CD4-positive, CD25-positive, alpha-beta regulatory T cell (primary cell): ENCODE measurements at regions not wholly inside any gene's neighbourhood (a gene's known extent, or its start where the extent isn't known, plus 50 kb on each side); places are given as distances from the start of the nearest gene placed in this dataset.

Experiments used
- ATAC-seq, 2 donors: fragments of 150-1000 bp; cut with Tn5 transposase; one replicate each; pipeline ENCODE4 v1.10.0; 2021; ENCODE audit warnings: low read depth in 2 of 2, moderate number of reproducible peaks in 2 of 2, moderate library complexity in 1 of 2
- DNase-seq, 3 donors: peaks; one replicate each; pipeline versions ENCODE4 v3.0.0 to v3.0.0-alpha.2; 2012 to 2022; ENCODE audit warnings: mixed read lengths in 1 of 3
- H3K27ac ChIP-seq: one replicate; pipeline ENCODE4 v1.7.0; 2013; ENCODE audit warnings: mild to moderate bottlenecking, low read length; ENCODE audit not compliant: insufficient read depth, poor library complexity, severe bottlenecking
- H3K27me3 ChIP-seq: one replicate; pipeline ENCODE4 v1.7.0; 2013; ENCODE audit warnings: low read length; ENCODE audit not compliant: control insufficient read depth, insufficient read depth
- H3K36me3 ChIP-seq: one replicate; pipeline ENCODE4 v1.7.0; 2013; ENCODE audit warnings: mild to moderate bottlenecking, low read length, moderate library complexity; ENCODE audit not compliant: control insufficient read depth, insufficient read depth
- H3K4me1 ChIP-seq: 2 replicates; pipeline ENCODE4 v1.7.0; 2013; ENCODE audit warnings: mild to moderate bottlenecking, low read length; ENCODE audit not compliant: insufficient read depth, control insufficient read depth, poor library complexity, severe bottlenecking
- H3K4me3 ChIP-seq: one replicate; pipeline ENCODE4 v1.7.0; 2013; ENCODE audit warnings: low read depth, mild to moderate bottlenecking, low read length, moderate library complexity
- H3K9me3 ChIP-seq, 2 experiments: 1 replicate in 1 of 2; 2 replicates in 1 of 2; pipeline ENCODE4 v1.7.0; 2013; ENCODE audit warnings: low read length in 2 of 2, mild to moderate bottlenecking in 1 of 2, moderate library complexity in 1 of 2; ENCODE audit not compliant: control insufficient read depth in 2 of 2
- H3K27ac Mint-ChIP-seq, 3 donors: one replicate each; pipeline ENCODE4 v1.8.0; 2020 to 2022; ENCODE audit warnings: mild to moderate bottlenecking in 3 of 3, mixed read lengths in 3 of 3, moderate library complexity in 2 of 3
- H3K27me3 Mint-ChIP-seq: one replicate; pipeline ENCODE4 v1.8.0; 2022; ENCODE audit warnings: mild to moderate bottlenecking, mixed read lengths
- H3K36me3 Mint-ChIP-seq: one replicate; pipeline ENCODE4 v1.8.0; 2020; ENCODE audit warnings: mixed read lengths
- H3K4me1 Mint-ChIP-seq, 4 donors: one replicate each; pipeline ENCODE4 v1.8.0; 2020 to 2022; ENCODE audit warnings: mixed read lengths in 4 of 4, mild to moderate bottlenecking in 1 of 4
- H3K4me3 Mint-ChIP-seq, 4 donors: one replicate each; pipeline ENCODE4 v1.8.0; 2020 to 2022; ENCODE audit warnings: mild to moderate bottlenecking in 4 of 4, mixed read lengths in 4 of 4, moderate library complexity in 3 of 4
- H3K9me3 Mint-ChIP-seq, 7 donors: one replicate each; pipeline ENCODE4 v1.8.0; 2020 to 2022; ENCODE audit warnings: mixed read lengths in 7 of 7, mild to moderate bottlenecking in 3 of 7, moderate library complexity in 2 of 7

DNA sequence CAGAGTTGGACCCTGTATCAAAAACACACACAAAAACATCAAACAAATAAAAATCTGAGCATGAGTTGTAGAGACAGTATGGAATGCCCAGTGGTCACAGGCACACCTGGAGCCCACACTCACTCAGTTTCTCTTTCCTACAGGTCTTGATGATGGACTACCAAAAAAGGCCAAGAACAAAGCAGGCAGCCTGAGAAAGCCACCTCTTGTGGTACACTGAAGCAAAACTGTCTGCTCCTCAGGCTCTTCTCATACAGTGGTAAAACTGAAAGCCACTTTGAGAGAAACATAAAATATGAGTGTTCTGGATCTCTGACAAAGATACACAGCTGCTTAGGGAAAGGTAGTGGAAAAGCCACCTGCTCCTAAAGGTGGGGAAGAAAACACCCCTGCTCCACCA, 1206.9 kb downstream of the FSTL5 start:
- H3K27me3 Mint-ChIP-seq, result no peaks in the 10 kb centered on the region
- DNase-seq (no peak), ATAC-seq (no peak)
- H3K4me3 ChIP-seq, result no peak overlapping the region
- no peaks in the 10 kb centered on the region for H3K36me3 ChIP-seq
- H3K27ac Mint-ChIP-seq, result no peak overlapping the region
- H3K4me1 Mint-ChIP-seq, result no peaks in the 10 kb centered on the region
- H3K27me3 ChIP-seq, result no peaks in the 10 kb centered on the region
- H3K9me3 Mint-ChIP-seq, result peaks cover 0 to 14% (median 6%) of the 10 kb centered on the region in 7 donors
- H3K36me3 Mint-ChIP-seq, result no peaks in the 10 kb centered on the region
- no peak overlapping the region for H3K27ac ChIP-seq
- peaks cover 0 to 5% of the 10 kb centered on the region in 2 experiments for H3K9me3 ChIP-seq
- no peaks in the 10 kb centered on the region for H3K4me1 ChIP-seq
- no peak overlapping the region for H3K4me3 Mint-ChIP-seq

- no peak overlapping the region for H3K27ac ChIP-seq
- no peak for ATAC-seq
- no peak overlapping the region for H3K4me3 ChIP-seq
- no peak for DNase-seq
- no peaks in the 10 kb centered on the region for H3K27me3 Mint-ChIP-seq
- peaks cover 0 to 5% of the 10 kb centered on the region in 2 experiments for H3K9me3 ChIP-seq
- no peaks in the 10 kb centered on the region for H3K4me1 ChIP-seq
- no peak overlapping the region for H3K27ac Mint-ChIP-seq
- H3K27me3 ChIP-seq, result no peaks in the 10 kb centered on the region
- H3K36me3 ChIP-seq, result no peaks in the 10 kb centered on the region
- H3K36me3 Mint-ChIP-seq, result no peaks in the 10 kb centered on the region
- peaks cover 0 to 15% (median 3%) of the 10 kb centered on the region in 7 donors for H3K9me3 Mint-ChIP-seq
- H3K4me1 Mint-ChIP-seq, result no peaks in the 10 kb centered on the region
- no peak overlapping the region for H3K4me3 Mint-ChIP-seq
Observed at GRCh38 chr4:160969925-160970324, 1193.9 kb downstream of the FSTL5 start.

DNA sequence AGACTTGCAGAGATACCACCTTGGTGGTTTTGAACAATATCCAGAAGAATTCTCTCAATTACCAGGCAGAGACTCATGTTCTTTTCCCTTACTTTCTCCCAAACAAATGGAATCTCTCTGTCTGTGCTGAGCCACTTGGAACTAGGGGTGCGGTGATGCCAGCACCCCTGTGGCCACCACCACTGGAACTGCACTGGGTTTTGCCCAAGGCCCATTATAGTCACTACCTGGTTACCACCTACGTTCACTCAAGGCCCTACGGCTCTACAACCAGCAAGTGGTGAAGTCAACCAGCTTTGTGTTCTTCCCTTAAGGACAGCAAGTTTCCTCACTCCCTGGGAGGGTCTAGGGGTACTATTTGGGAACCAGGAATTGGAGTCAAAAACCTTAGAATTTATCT, 1183.7 kb downstream of the FSTL5 start:
- no peak overlapping the region for H3K4me3 ChIP-seq
- no peak for DNase-seq

DNA sequence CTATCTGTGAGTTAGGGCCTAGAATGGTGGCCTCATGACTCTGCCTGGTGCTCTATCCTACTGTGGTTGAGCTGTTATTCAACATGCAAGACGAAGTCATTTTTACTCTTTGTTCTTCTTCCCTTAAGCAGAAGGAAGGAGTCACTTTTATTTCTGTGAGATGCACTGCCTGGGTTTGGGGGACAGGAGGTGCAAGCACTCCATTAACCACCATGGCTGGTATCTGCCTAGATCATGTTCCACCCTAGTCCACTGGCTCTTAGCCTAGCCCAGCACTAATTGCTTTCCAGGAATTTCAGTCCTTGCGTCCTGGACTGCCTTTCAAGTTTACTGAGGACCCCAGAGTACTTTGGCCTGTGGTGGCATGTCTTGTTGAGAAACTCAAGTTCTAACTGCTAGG, 1182.7 kb downstream of the FSTL5 start:
- no peak overlapping the region for H3K4me3 Mint-ChIP-seq
- ATAC-seq, result no peak
- peaks cover 3 to 20% (median 8%) of the 10 kb centered on the region in 7 donors for H3K9me3 Mint-ChIP-seq
- peaks cover 0 to 4% of the 10 kb centered on the region in 2 experiments for H3K9me3 ChIP-seq
- no peaks in the 10 kb centered on the region for H3K27me3 ChIP-seq
- no peak for DNase-seq
- no peaks in the 10 kb centered on the region for H3K36me3 Mint-ChIP-seq
- no peaks in the 10 kb centered on the region for H3K27me3 Mint-ChIP-seq
- H3K4me3 ChIP-seq, result no peak overlapping the region
- no peak overlapping the region for H3K27ac Mint-ChIP-seq
- no peaks in the 10 kb centered on the region for H3K4me1 ChIP-seq
- no peak overlapping the region for H3K27ac ChIP-seq
- no peaks in the 10 kb centered on the region for H3K36me3 ChIP-seq
- no peaks in the 10 kb centered on the region for H3K4me1 Mint-ChIP-seq

More for the DNA sequence above, 1183.7 kb downstream of the FSTL5 start:
- no peak for ATAC-seq
- no peaks in the 10 kb centered on the region for H3K4me1 ChIP-seq
- H3K27me3 ChIP-seq, result no peaks in the 10 kb centered on the region
- H3K27ac ChIP-seq, result no peak overlapping the region
- peaks cover 0 to 4% of the 10 kb centered on the region in 2 experiments for H3K9me3 ChIP-seq
- no peak overlapping the region for H3K27ac Mint-ChIP-seq
- no peak overlapping the region for H3K4me3 Mint-ChIP-seq
- peaks cover 5 to 20% (median 8%) of the 10 kb centered on the region in 7 donors for H3K9me3 Mint-ChIP-seq
- H3K36me3 Mint-ChIP-seq, result no peaks in the 10 kb centered on the region
- no peaks in the 10 kb centered on the region for H3K27me3 Mint-ChIP-seq
- no peaks in the 10 kb centered on the region for H3K4me1 Mint-ChIP-seq
- H3K36me3 ChIP-seq, result no peaks in the 10 kb centered on the region

DNA sequence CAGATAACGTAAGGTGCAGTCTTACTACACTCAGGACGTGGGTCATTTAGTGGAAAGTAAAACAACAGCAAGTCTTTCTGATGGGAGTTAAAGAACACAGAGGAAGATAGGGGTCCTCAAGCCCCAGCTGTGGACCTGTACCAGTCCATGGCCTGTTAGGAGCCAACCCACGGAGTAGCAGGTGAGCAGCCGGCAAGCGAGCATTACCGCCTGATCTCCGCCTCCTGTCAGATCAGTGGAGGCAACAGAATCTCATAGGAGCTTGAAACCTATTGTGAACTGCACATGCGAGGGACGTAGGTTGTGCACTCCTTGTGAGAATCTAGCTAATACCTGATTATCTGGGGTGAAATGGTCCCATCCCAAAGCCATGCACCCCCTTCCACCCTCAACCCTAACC, 1180.8 kb downstream of the FSTL5 start:
- Histone ChIP-seq H3K27me3 (no peaks in the 10 kb centered on the region), H3K36me3 (no peaks in the 10 kb centered on the region), H3K4me3 (no peak overlapping the region), H3K27ac (no peak overlapping the region), H3K4me1 (no peaks in the 10 kb centered on the region), H3K9me3 (peaks cover 0 to 4% of the 10 kb centered on the region in 2 experiments)
- peaks cover 3 to 20% (median 8%) of the 10 kb centered on the region in 7 donors for H3K9me3 Mint-ChIP-seq
- H3K27ac Mint-ChIP-seq, result no peak overlapping the region
- H3K27me3 Mint-ChIP-seq, result no peaks in the 10 kb centered on the region
- DNase-seq (no peak), ATAC-seq (no peak)
- H3K36me3 Mint-ChIP-seq, result no peaks in the 10 kb centered on the region
- H3K4me3 Mint-ChIP-seq, result no peak overlapping the region
- no peaks in the 10 kb centered on the region for H3K4me1 Mint-ChIP-seq

- H3K4me3 Mint-ChIP-seq, result no peak overlapping the region
- Histone ChIP-seq H3K9me3 (peaks cover 0 to 13% of the 10 kb centered on the region in 2 experiments), H3K4me1 (no peaks in the 10 kb centered on the region), H3K27me3 (no peaks in the 10 kb centered on the region), H3K27ac (no peak overlapping the region), H3K4me3 (no peak overlapping the region), H3K36me3 (no peaks in the 10 kb centered on the region)
- no peaks in the 10 kb centered on the region for H3K27me3 Mint-ChIP-seq
- peaks cover 0 to 7% (median 1%) of the 10 kb centered on the region in 7 donors for H3K9me3 Mint-ChIP-seq
- H3K36me3 Mint-ChIP-seq, result no peaks in the 10 kb centered on the region
- H3K27ac Mint-ChIP-seq, result no peak overlapping the region
- ATAC-seq (no peak), DNase-seq (no peak)
- no peaks in the 10 kb centered on the region for H3K4me1 Mint-ChIP-seq
Observed at GRCh38 chr4:161002386-161002785, 1161.4 kb downstream of the FSTL5 start.

- H3K27me3 Mint-ChIP-seq, result no peaks in the 10 kb centered on the region
- no peak overlapping the region for H3K27ac Mint-ChIP-seq
- H3K9me3 ChIP-seq, result peaks cover 0 to 13% of the 10 kb centered on the region in 2 experiments
- ATAC-seq (no peak), DNase-seq (no peak)
- H3K4me3 Mint-ChIP-seq, result no peak overlapping the region
- H3K4me3 ChIP-seq, result no peak overlapping the region
- no peaks in the 10 kb centered on the region for H3K36me3 ChIP-seq
- H3K36me3 Mint-ChIP-seq, result no peaks in the 10 kb centered on the region
- no peaks in the 10 kb centered on the region for H3K27me3 ChIP-seq
- no peak overlapping the region for H3K27ac ChIP-seq
- peaks cover 0 to 8% (median 1%) of the 10 kb centered on the region in 7 donors for H3K9me3 Mint-ChIP-seq
- no peaks in the 10 kb centered on the region for H3K4me1 ChIP-seq
- no peaks in the 10 kb centered on the region for H3K4me1 Mint-ChIP-seq
Observed at GRCh38 chr4:161003418-161004057, 1160.3 kb downstream of the FSTL5 start.

DNA sequence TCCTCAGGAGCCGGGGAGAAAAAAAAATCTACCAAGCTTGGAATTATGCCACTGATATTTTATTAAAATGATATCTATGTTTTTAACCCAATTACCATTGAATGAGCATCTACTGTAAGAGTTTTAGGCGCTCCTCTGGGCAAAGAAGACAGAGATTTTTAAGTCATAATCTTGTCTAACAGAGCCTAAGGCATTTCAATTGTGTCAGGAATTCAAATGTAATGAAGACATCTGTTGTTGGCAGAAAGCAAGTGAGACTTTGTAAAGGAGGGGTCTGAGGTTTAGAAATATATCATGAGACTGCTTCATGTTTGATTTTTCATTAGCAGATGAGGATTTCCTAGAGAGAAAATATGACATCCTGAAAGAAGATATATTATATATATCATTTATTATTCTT, 1158.1 kb downstream of the FSTL5 start:
- Histone ChIP-seq H3K9me3 (peaks cover 0 to 13% of the 10 kb centered on the region in 2 experiments), H3K4me3 (no peak overlapping the region), H3K36me3 (no peaks in the 10 kb centered on the region), H3K27me3 (no peaks in the 10 kb centered on the region), H3K4me1 (no peaks in the 10 kb centered on the region), H3K27ac (no peak overlapping the region)
- Mint-ChIP-seq H3K4me3 (no peak overlapping the region), H3K9me3 (peaks cover 0 to 10% (median 3%) of the 10 kb centered on the region in 7 donors), H3K27me3 (no peaks in the 10 kb centered on the region), H3K4me1 (no peaks in the 10 kb centered on the region), H3K36me3 (no peaks in the 10 kb centered on the region), H3K27ac (no peak overlapping the region)
- no peak for ATAC-seq
- DNase-seq, result no peak
